Astrocyte (in vitro differentiated cells and primary cell): ENCODE measurements at regions not wholly inside any gene's neighbourhood (a gene's known extent, or its start where the extent isn't known, plus 50 kb on each side); places are given as distances from the start of the nearest gene placed in this dataset.

Experiments
- DNase-seq: peaks from one replicate; pipeline ENCODE4 v3.0.0-alpha.2; 2010; ENCODE audit warnings: low read depth
- FAIRE-seq: peaks from 2 replicates; lab custom pipeline; 2011; peaks lifted over from hg19 to GRCh38; lab: Jason Lieb, UNC
- H2AFZ ChIP-seq: 2 replicates; pipeline ENCODE4 v1.6.0; 2012; ENCODE audit warnings: low read depth, low read length, inconsistent platforms
- H3K27ac ChIP-seq: 2 replicates; pipeline ENCODE4 v1.5.1; 2011; ENCODE audit warnings: low read depth, low read length, inconsistent platforms
- H3K27me3 ChIP-seq: 2 replicates; pipeline ENCODE4 v1.6.0; 2011; ENCODE audit warnings: low read length, inconsistent platforms; ENCODE audit not compliant: insufficient read depth
- H3K36me3 ChIP-seq: 2 replicates; pipeline ENCODE4 v1.5.1; 2011; ENCODE audit warnings: low read length, inconsistent platforms; ENCODE audit not compliant: insufficient read depth
- H3K4me1 ChIP-seq: 2 replicates; pipeline ENCODE4 v1.5.1; 2011; ENCODE audit warnings: low read length, inconsistent platforms; ENCODE audit not compliant: insufficient read depth
- H3K4me2 ChIP-seq: 2 replicates; pipeline ENCODE4 v1.6.0; 2012; ENCODE audit warnings: low read length, inconsistent platforms
- H3K4me3 ChIP-seq: 2 replicates; pipeline ENCODE4 v1.5.1; 2011; ENCODE audit warnings: low read depth, mild to moderate bottlenecking, low read length, inconsistent platforms; ENCODE audit not compliant: insufficient read depth
- H3K79me2 ChIP-seq: 2 replicates; pipeline ENCODE4 v1.6.0; 2012; ENCODE audit warnings: mild to moderate bottlenecking, low read length, inconsistent platforms; ENCODE audit not compliant: insufficient read depth
- H3K9ac ChIP-seq: 2 replicates; pipeline ENCODE4 v1.6.0; 2012; ENCODE audit warnings: mild to moderate bottlenecking, low read length, inconsistent platforms
- H3K9me3 ChIP-seq: 2 replicates; pipeline ENCODE4 v1.5.1; 2012; ENCODE audit warnings: low read depth, mild to moderate bottlenecking, low read length, inconsistent platforms; ENCODE audit not compliant: insufficient read depth
- H4K20me1 ChIP-seq: 2 replicates; pipeline ENCODE4 v1.6.0; 2012; ENCODE audit warnings: low read length, inconsistent platforms; ENCODE audit not compliant: insufficient read depth
- H3K27ac Mint-ChIP-seq: one replicate; pipeline ENCODE4 v1.8.0; 2021; ENCODE audit warnings: mild to moderate bottlenecking, mixed read lengths; ENCODE audit not compliant: unreplicated experiment
- H3K27me3 Mint-ChIP-seq: one replicate; pipeline ENCODE4 v1.8.0; 2021; ENCODE audit warnings: low read depth, mixed read lengths; ENCODE audit not compliant: unreplicated experiment
- H3K36me3 Mint-ChIP-seq: one replicate; pipeline ENCODE4 v1.8.0; 2021; ENCODE audit warnings: low read depth, mixed read lengths; ENCODE audit not compliant: unreplicated experiment
- H3K4me1 Mint-ChIP-seq: one replicate; pipeline ENCODE4 v1.8.0; 2021; ENCODE audit warnings: low read depth, mixed read lengths; ENCODE audit not compliant: unreplicated experiment
- H3K4me3 Mint-ChIP-seq: one replicate; pipeline ENCODE4 v1.8.0; 2021; ENCODE audit warnings: mild to moderate bottlenecking, moderate library complexity, mixed read lengths; ENCODE audit not compliant: unreplicated experiment
- H3K9me3 Mint-ChIP-seq: one replicate; pipeline ENCODE4 v1.8.0; 2021; ENCODE audit warnings: mild to moderate bottlenecking, mixed read lengths; ENCODE audit not compliant: unreplicated experiment
- CTCF ChIP-seq: IDR thresholded peaks from 2 replicates; pipeline ENCODE4 v1.5.1; 2011; ENCODE audit warnings: low read depth, mild to moderate bottlenecking, inconsistent platforms, low read length, moderate library complexity; ENCODE audit not compliant: insufficient read depth
- EZH2 ChIP-seq: IDR thresholded peaks from 2 replicates; pipeline ENCODE4 v1.6.1; 2012; ENCODE audit warnings: mild to moderate bottlenecking, low read length, inconsistent platforms; ENCODE audit not compliant: insufficient read depth

GRCh38 chr12:74393272-74393671, 144.4 kb upstream of the ATXN7L3B start:
- no peak overlapping the region for H3K4me3 ChIP-seq
- no peaks in the 10 kb centered on the region for H4K20me1 ChIP-seq
- H3K27ac ChIP-seq = no peak overlapping the region
- Mint-ChIP-seq H3K4me1 (no peaks in the 10 kb centered on the region), H3K36me3 (no peaks in the 10 kb centered on the region), H3K9me3 (peaks cover 4% of the 10 kb centered on the region), H3K27ac (no peak overlapping the region), H3K4me3 (no peak overlapping the region), H3K27me3 (no peaks in the 10 kb centered on the region)
- no peaks in the 10 kb centered on the region for H3K36me3 ChIP-seq
- H3K27me3 ChIP-seq = no peaks in the 10 kb centered on the region
- H3K4me1 ChIP-seq = no peaks in the 10 kb centered on the region
- H3K4me2 ChIP-seq = no peak overlapping the region
- no peaks in the 10 kb centered on the region for H3K9me3 ChIP-seq
- no peak overlapping the region for H2AFZ ChIP-seq
- H3K9ac ChIP-seq = no peak overlapping the region
- FAIRE-seq (no peak), DNase-seq (peak; percentile 8)
- H3K79me2 ChIP-seq = no peaks in the 10 kb centered on the region
- no peak for TF ChIP-seq CTCF
- no peak for TF ChIP-seq EZH2

GRCh38 chr12:74394647-74395046, 143.0 kb upstream of the ATXN7L3B start:
- no peaks in the 10 kb centered on the region for H3K9me3 ChIP-seq
- no peak overlapping the region for H3K9ac ChIP-seq
- TF ChIP-seq EZH2 (no peak), CTCF (no peak)
- H3K27me3 Mint-ChIP-seq = no peaks in the 10 kb centered on the region
- FAIRE-seq = no peak
- H4K20me1 ChIP-seq = no peaks in the 10 kb centered on the region
- no peaks in the 10 kb centered on the region for H3K36me3 Mint-ChIP-seq
- H3K4me1 ChIP-seq = no peaks in the 10 kb centered on the region
- no peak overlapping the region for H3K4me2 ChIP-seq
- DNase-seq = no peak
- no peaks in the 10 kb centered on the region for H3K79me2 ChIP-seq
- H3K9me3 Mint-ChIP-seq = peaks cover 4% of the 10 kb centered on the region
- no peak overlapping the region for H3K4me3 Mint-ChIP-seq
- H3K27me3 ChIP-seq = no peaks in the 10 kb centered on the region
- H2AFZ ChIP-seq = no peak overlapping the region
- H3K27ac ChIP-seq = no peak overlapping the region
- no peak overlapping the region for H3K27ac Mint-ChIP-seq
- H3K36me3 ChIP-seq = no peaks in the 10 kb centered on the region
- H3K4me3 ChIP-seq = no peak overlapping the region
- H3K4me1 Mint-ChIP-seq = no peaks in the 10 kb centered on the region

GRCh38 chr12:74401035-74401434, 136.6 kb upstream of the ATXN7L3B start:
- Histone ChIP-seq H3K9ac (no peak overlapping the region), H2AFZ (no peak overlapping the region), H3K36me3 (no peaks in the 10 kb centered on the region), H4K20me1 (no peaks in the 10 kb centered on the region), H3K4me3 (no peak overlapping the region), H3K27ac (no peak overlapping the region), H3K4me1 (no peaks in the 10 kb centered on the region), H3K79me2 (no peaks in the 10 kb centered on the region), H3K4me2 (no peak overlapping the region), H3K9me3 (no peaks in the 10 kb centered on the region), H3K27me3 (no peaks in the 10 kb centered on the region)
- Mint-ChIP-seq H3K9me3 (no peaks in the 10 kb centered on the region), H3K4me1 (no peaks in the 10 kb centered on the region), H3K4me3 (no peak overlapping the region), H3K27me3 (no peaks in the 10 kb centered on the region), H3K27ac (no peak overlapping the region), H3K36me3 (no peaks in the 10 kb centered on the region)
- FAIRE-seq = no peak
- TF ChIP-seq EZH2 (no peak), CTCF (no peak)
- DNase-seq = no peak
